HAP-1 (cell line): ENCODE measurements at regions not wholly inside any gene's neighbourhood (a gene's known extent, or its start where the extent isn't known, plus 50 kb on each side); places are given as distances from the start of the nearest gene placed in this dataset.

Experiments used
- DNase-seq, 2 experiments: peaks; one replicate each; pipeline ENCODE4 v3.0.0-alpha.2; 2016 to 2020; ENCODE audit warnings: low spot score in 2 of 2
- H3K27me3 ChIP-seq: fragments of 250-450 bp; sonication (Bioruptor Pico); 2 replicates; pipeline ENCODE4 v1.5.1; 2020; ENCODE audit warnings: low read depth, mild to moderate bottlenecking, moderate library complexity
- H3K36me3 ChIP-seq: fragments of 250-450 bp; sonication (Bioruptor Pico); replicated peaks from 2 replicates; pipeline ENCODE4 v1.5.1; 2020; ENCODE audit warnings: mild to moderate bottlenecking
- H3K4me1 ChIP-seq: fragments of 250-450 bp; sonication (Bioruptor Pico); 2 replicates; pipeline ENCODE4 v1.5.1; 2020; ENCODE audit warnings: mild to moderate bottlenecking
- H3K4me3 ChIP-seq: fragments of 250-450 bp; sonication (Bioruptor Pico); 2 replicates; pipeline ENCODE4 v1.5.1; 2020; ENCODE audit warnings: mild to moderate bottlenecking, moderate library complexity
- H3K9me3 ChIP-seq: fragments of 250-450 bp; sonication (Bioruptor Pico); 2 replicates; pipeline ENCODE4 v1.5.1; 2020; ENCODE audit warnings: mild to moderate bottlenecking, moderate library complexity
- in situ Hi-C: fragments of 300-500 bp; cut with MboI; formaldehyde crosslinking; loops from 3 replicates; pipeline ENCODE4 v1.14.3; 2020; ENCODE audit warnings: low sequenced_read_pairs, inconsistent platforms, mixed read lengths

GRCh38 chr1:80869299-80869698, 931.4 kb upstream of the ADGRL2 start:
- H3K36me3 ChIP-seq: no peaks in the 10 kb centered on the region
- no peaks in the 10 kb centered on the region for H3K4me1 ChIP-seq
- DNase-seq: no peak
- in situ Hi-C loops: no loop called here
- no peak overlapping the region for H3K4me3 ChIP-seq
- no peaks in the 10 kb centered on the region for H3K9me3 ChIP-seq
- H3K27me3 ChIP-seq: no peaks in the 10 kb centered on the region

- DNase-seq: no peak
- Histone ChIP-seq H3K36me3 (no peaks in the 10 kb centered on the region), H3K4me3 (no peak overlapping the region)
Measured at GRCh38 chr1:80847904-80848303, 952.8 kb upstream of the ADGRL2 start.

GRCh38 chr1:80846966-80847365, 953.8 kb upstream of the ADGRL2 start:
- Histone ChIP-seq H3K27me3 (no peaks in the 10 kb centered on the region), H3K9me3 (no peaks in the 10 kb centered on the region), H3K4me1 (no peaks in the 10 kb centered on the region), H3K4me3 (no peak overlapping the region), H3K36me3 (no peaks in the 10 kb centered on the region)
- no peak for DNase-seq
- in situ Hi-C loops: no loop called here

More at GRCh38 chr1:80847904-80848303, 952.8 kb upstream of the ADGRL2 start:
- Histone ChIP-seq H3K9me3 (no peaks in the 10 kb centered on the region), H3K4me1 (no peaks in the 10 kb centered on the region), H3K27me3 (no peaks in the 10 kb centered on the region)
- in situ Hi-C loops: no loop called here

- H3K4me3 ChIP-seq: no peak overlapping the region
- H3K27me3 ChIP-seq: no peaks in the 10 kb centered on the region
- no peak for DNase-seq
- in situ Hi-C loops: no loop called here
- no peaks in the 10 kb centered on the region for H3K4me1 ChIP-seq
- H3K9me3 ChIP-seq: no peaks in the 10 kb centered on the region
- no peaks in the 10 kb centered on the region for H3K36me3 ChIP-seq
Measured at GRCh38 chr1:80842796-80843195, 957.9 kb upstream of the ADGRL2 start.

- no peak for DNase-seq
- no peak overlapping the region for H3K4me3 ChIP-seq
- no peaks in the 10 kb centered on the region for H3K9me3 ChIP-seq
- no peaks in the 10 kb centered on the region for H3K4me1 ChIP-seq
- H3K27me3 ChIP-seq: no peaks in the 10 kb centered on the region
- in situ Hi-C loops: no loop called here
- H3K36me3 ChIP-seq: no peaks in the 10 kb centered on the region
Measured at GRCh38 chr1:80841261-80841660, 959.5 kb upstream of the ADGRL2 start.

- no peak overlapping the region for H3K4me3 ChIP-seq
- no peaks in the 10 kb centered on the region for H3K4me1 ChIP-seq
- in situ Hi-C loops: no loop called here
- H3K36me3 ChIP-seq: no peaks in the 10 kb centered on the region
- DNase-seq: no peak
- no peaks in the 10 kb centered on the region for H3K27me3 ChIP-seq
- H3K9me3 ChIP-seq: no peaks in the 10 kb centered on the region
Measured at GRCh38 chr1:80837066-80837465, 963.7 kb upstream of the ADGRL2 start.

GRCh38 chr1:80836505-80836904, 964.2 kb upstream of the ADGRL2 start:
- no peaks in the 10 kb centered on the region for H3K27me3 ChIP-seq
- no peaks in the 10 kb centered on the region for H3K9me3 ChIP-seq
- H3K36me3 ChIP-seq: no peaks in the 10 kb centered on the region
- DNase-seq: no peak
- in situ Hi-C loops: no loop called here
- H3K4me3 ChIP-seq: no peak overlapping the region
- no peaks in the 10 kb centered on the region for H3K4me1 ChIP-seq

GRCh38 chr1:80827666-80828065, 973.1 kb upstream of the ADGRL2 start:
- Histone ChIP-seq H3K9me3 (no peaks in the 10 kb centered on the region), H3K4me1 (peaks cover 10% of the 10 kb centered on the region), H3K36me3 (no peaks in the 10 kb centered on the region), H3K27me3 (no peaks in the 10 kb centered on the region), H3K4me3 (no peak overlapping the region)
- DNase-seq: no peak
- in situ Hi-C loops: no loop called here

- Histone ChIP-seq H3K4me1 (peaks cover 10% of the 10 kb centered on the region), H3K4me3 (no peak overlapping the region), H3K9me3 (no peaks in the 10 kb centered on the region), H3K36me3 (no peaks in the 10 kb centered on the region), H3K27me3 (no peaks in the 10 kb centered on the region)
- DNase-seq: peak; percentile 11 to 90
- in situ Hi-C loops: no loop called here
Measured at GRCh38 chr1:80825067-80825466, 975.7 kb upstream of the ADGRL2 start.

GRCh38 chr1:80818211-80818610, 982.5 kb upstream of the ADGRL2 start:
- Histone ChIP-seq H3K27me3 (no peaks in the 10 kb centered on the region), H3K36me3 (no peaks in the 10 kb centered on the region), H3K9me3 (no peaks in the 10 kb centered on the region), H3K4me1 (peaks cover 11% of the 10 kb centered on the region), H3K4me3 (no peak overlapping the region)
- peak in 1 of 2 experiments; percentile 36 for DNase-seq
- in situ Hi-C loops: no loop called here

- no peak for DNase-seq
- Histone ChIP-seq H3K9me3 (no peaks in the 10 kb centered on the region), H3K36me3 (no peaks in the 10 kb centered on the region), H3K27me3 (no peaks in the 10 kb centered on the region), H3K4me1 (peaks cover 7% of the 10 kb centered on the region; the same call in 1 of the 2 replicates), H3K4me3 (no peak overlapping the region)
- in situ Hi-C loops: no loop called here
Measured at GRCh38 chr1:80807981-80808380, 992.8 kb upstream of the ADGRL2 start.

- Histone ChIP-seq H3K4me1 (peaks cover 7% of the 10 kb centered on the region; the same call in 1 of the 2 replicates), H3K27me3 (no peaks in the 10 kb centered on the region), H3K4me3 (no peak overlapping the region), H3K9me3 (no peaks in the 10 kb centered on the region), H3K36me3 (no peaks in the 10 kb centered on the region)
- no peak for DNase-seq
- in situ Hi-C loops: no loop called here
Measured at GRCh38 chr1:80806431-80806830, 994.3 kb upstream of the ADGRL2 start.

GRCh38 chr1:80801695-80802094, 999.0 kb upstream of the ADGRL2 start:
- Histone ChIP-seq H3K4me1 (peaks cover 7% of the 10 kb centered on the region; the same call in 1 of the 2 replicates), H3K9me3 (no peaks in the 10 kb centered on the region), H3K4me3 (no peak overlapping the region), H3K27me3 (no peaks in the 10 kb centered on the region), H3K36me3 (no peaks in the 10 kb centered on the region)
- DNase-seq: no peak
- in situ Hi-C loops: no loop called here

GRCh38 chr1:80799457-80799856, 1001.3 kb upstream of the ADGRL2 start:
- H3K27me3 ChIP-seq: no peaks in the 10 kb centered on the region
- no peaks in the 10 kb centered on the region for H3K9me3 ChIP-seq
- no peak overlapping the region for H3K4me3 ChIP-seq
- H3K36me3 ChIP-seq: no peaks in the 10 kb centered on the region
- no peaks in the 10 kb centered on the region for H3K4me1 ChIP-seq
- in situ Hi-C loops: no loop called here
- DNase-seq: peak in 1 of 2 experiments; percentile 47

GRCh38 chr1:80779275-80779674, 1021.5 kb upstream of the ADGRL2 start:
- DNase-seq: no peak
- Histone ChIP-seq H3K27me3 (no peaks in the 10 kb centered on the region), H3K4me1 (no peaks in the 10 kb centered on the region), H3K4me3 (no peak overlapping the region), H3K9me3 (no peaks in the 10 kb centered on the region), H3K36me3 (no peaks in the 10 kb centered on the region)
- in situ Hi-C loops: no loop called here
